Heart right ventricle (tissue), 16 donors: ENCODE measurements at regions not wholly inside any gene's neighbourhood (a gene's known extent, or its start where the extent isn't known, plus 50 kb on each side); places are given as distances from the start of the nearest gene placed in this dataset.

Source experiments
- ATAC-seq, 8 donors: fragments of 200-7000 bp; cut with Tn5 transposase; one replicate each; pipeline ENCODE4 v1.9.1; 2020; ENCODE audit warnings: mild to moderate bottlenecking in 8 of 8, moderate library complexity in 8 of 8, moderate number of reproducible peaks in 1 of 8
- DNase-seq, 2 donors: peaks; one replicate each; pipeline ENCODE4 v3.0.0-alpha.2; 2020
- H3K27ac ChIP-seq, 10 donors: fragments of 200-600 bp; sonication (generic) in 2 of 10; one replicate each; pipeline versions ENCODE4 v1.5.0 to v1.8.0; 2020 to 2022; ENCODE audit warnings: mild to moderate bottlenecking in 3 of 10
- H3K27me3 ChIP-seq, 7 donors: fragments of 200-600 bp; one replicate each; pipeline ENCODE4 v1.8.0; 2021 to 2022; ENCODE audit warnings: mild to moderate bottlenecking in 2 of 7
- H3K36me3 ChIP-seq, 9 donors: fragments of 200-600 bp; sonication (generic) in 1 of 9; one replicate each; pipeline versions ENCODE4 v1.5.0 to v1.8.0; 2020 to 2022; ENCODE audit warnings: mild to moderate bottlenecking in 2 of 9
- H3K4me1 ChIP-seq, 9 donors: fragments of 200-600 bp; sonication (generic) in 1 of 9; one replicate each; pipeline versions ENCODE4 v1.5.0 to v1.8.0; 2020 to 2022; ENCODE audit warnings: mild to moderate bottlenecking in 4 of 9
- H3K4me3 ChIP-seq, 10 donors: fragments of 200-600 bp; sonication (generic) in 2 of 10; one replicate each; pipeline versions ENCODE4 v1.5.0 to v1.8.0; 2020 to 2022; ENCODE audit warnings: mild to moderate bottlenecking in 7 of 10, moderate library complexity in 2 of 10
- H3K9me3 ChIP-seq, 11 donors: fragments of 200-600 bp in 10 of 11; sonication (generic) in 2 of 11; one replicate each; pipeline versions ENCODE4 v1.5.0 to v1.8.0; 2013 to 2022; ENCODE audit warnings: mild to moderate bottlenecking in 2 of 11, control low read depth in 1 of 11, moderate library complexity in 1 of 11
- WGBS, 2 donors: extraction: QIAGEN DNeasy Blood & Tissue Kit; methylation state at CpG; one replicate each; pipeline ENCODE4 v1.1.7; 2013; ENCODE audit warnings: inconsistent platforms in 1 of 2; 5-methylcytosine and 5-hydroxymethylcytosine counted together
- intact Hi-C, 10 donors: fragments of 100-400 bp; cut with DNase I; formaldehyde crosslinking; loops; one replicate each; pipeline versions ENCODE4 v1.11.1 to v1.14.2; 2022
- TF ChIP-seq, protein P1 (sequence below), 9 donors: fragments of 200-600 bp; sonication (generic) in 2 of 9; IDR thresholded peaks; one replicate each; pipeline versions ENCODE4 v1.5.0 to v1.8.0; 2021 to 2022; ENCODE audit warnings: antibody characterized with exemption in 9 of 9, mild to moderate bottlenecking in 5 of 9, moderate library complexity in 1 of 9
- donor health status: Arrhythmogenic right ventricular cardiomyopathy.
- donor health status: ischemic (EF 13 %, LVEDD 7.1; RV severe dilation, severe dysfunction).
- donor health status: healthy with polysubstance abuse.
- donor health status: DM: no; HTN: yes; CAD: no.
- donor health status: DM: no; HTN: no; CAD: no.
- donor health status: ischemic (EF 25% LVEDD 6.9; RV normal size, moderate dysfunction).
- donor health status: ischemic (EF 25% LVEDD 5.7; RV mildly dilated, moderate dysfunction).
- donor health status: healthy.
- donor health status: DM: yes; HTN: yes; CAD: no.
- donor health status: Ischemic cardiomyopathy.
- donor health status: ischemic (EF 35%, LVEDD 5.7; RV mildly dilated, moderate dysfunction).
- donor health status: nonischemic (EF 11% LVEDD 7.7; RV severe dilation, severe dysfunction).
- donor health status: DM: yes; HTN: yes; CAD: no.
- donor health status: PGD.
- donor health status: ischemic (EF 29% LVEDD 5.4; RV normal size, mild dysfunction).
- donor health status: nonischemic (EF 23%, LVEDD 6.1; RV moderate dilation, normal function).

DNA sequence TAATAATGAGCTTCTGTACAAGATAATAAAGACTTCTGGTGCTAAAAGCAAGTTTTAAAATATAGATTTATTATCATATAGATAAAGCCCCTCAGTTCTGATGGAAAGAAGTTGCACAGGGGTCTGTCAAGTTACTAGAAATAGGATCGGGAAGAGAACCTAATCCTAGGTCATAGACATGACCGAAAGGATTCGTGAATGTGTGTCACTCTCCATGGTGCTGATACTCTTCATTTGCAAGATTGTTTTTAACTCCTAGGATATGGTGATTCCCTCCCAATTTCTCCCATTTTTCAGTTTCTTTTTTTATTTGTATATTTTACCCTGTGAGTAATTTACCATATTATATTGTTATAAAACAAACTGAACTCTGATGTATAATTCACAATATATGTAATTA, 58.9 kb upstream of the CTNNA2 start:
- 6 to 13% methylated on average over 3 of the region's 3 CpGs for WGBS, 2 donors
- intact Hi-C loops, result no loop called here
- Histone ChIP-seq H3K4me1 (no peaks in the 10 kb centered on the region), H3K9me3 (peaks cover 0 to 5% (median 0%) of the 10 kb centered on the region in 11 donors), H3K36me3 (no peaks in the 10 kb centered on the region), H3K4me3 (no peak overlapping the region), H3K27ac (no peak overlapping the region), H3K27me3 (no peaks in the 10 kb centered on the region)
- ATAC-seq (no peak), DNase-seq (no peak)
- TF ChIP-seq, protein P1, sequence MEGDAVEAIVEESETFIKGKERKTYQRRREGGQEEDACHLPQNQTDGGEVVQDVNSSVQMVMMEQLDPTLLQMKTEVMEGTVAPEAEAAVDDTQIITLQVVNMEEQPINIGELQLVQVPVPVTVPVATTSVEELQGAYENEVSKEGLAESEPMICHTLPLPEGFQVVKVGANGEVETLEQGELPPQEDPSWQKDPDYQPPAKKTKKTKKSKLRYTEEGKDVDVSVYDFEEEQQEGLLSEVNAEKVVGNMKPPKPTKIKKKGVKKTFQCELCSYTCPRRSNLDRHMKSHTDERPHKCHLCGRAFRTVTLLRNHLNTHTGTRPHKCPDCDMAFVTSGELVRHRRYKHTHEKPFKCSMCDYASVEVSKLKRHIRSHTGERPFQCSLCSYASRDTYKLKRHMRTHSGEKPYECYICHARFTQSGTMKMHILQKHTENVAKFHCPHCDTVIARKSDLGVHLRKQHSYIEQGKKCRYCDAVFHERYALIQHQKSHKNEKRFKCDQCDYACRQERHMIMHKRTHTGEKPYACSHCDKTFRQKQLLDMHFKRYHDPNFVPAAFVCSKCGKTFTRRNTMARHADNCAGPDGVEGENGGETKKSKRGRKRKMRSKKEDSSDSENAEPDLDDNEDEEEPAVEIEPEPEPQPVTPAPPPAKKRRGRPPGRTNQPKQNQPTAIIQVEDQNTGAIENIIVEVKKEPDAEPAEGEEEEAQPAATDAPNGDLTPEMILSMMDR (IDR thresholded peaks at IDR 0.05), result no peak

DNA sequence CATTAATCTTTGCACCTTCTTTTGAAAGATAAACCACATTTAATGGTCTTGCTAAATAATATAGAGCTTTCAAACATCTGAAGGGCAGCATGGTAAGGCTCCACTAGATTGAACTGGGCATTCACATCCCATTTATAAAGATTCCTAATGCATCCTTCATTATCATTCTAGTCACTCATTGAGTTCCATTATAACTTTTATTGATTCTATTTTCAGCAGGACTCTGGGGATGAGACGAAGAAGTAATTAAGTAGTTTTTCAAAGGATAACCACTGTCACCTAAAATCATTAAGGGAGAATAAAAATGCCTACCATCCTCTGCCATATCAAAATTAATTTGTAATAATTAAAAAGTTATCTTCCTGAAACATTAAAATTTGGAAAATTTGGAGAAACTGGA, 60.2 kb upstream of the CTNNA2 start:
- TF ChIP-seq, protein P1 (IDR thresholded peaks at IDR 0.05), result no peak
- H3K4me1 ChIP-seq, result no peaks in the 10 kb centered on the region
- H3K36me3 ChIP-seq, result no peaks in the 10 kb centered on the region
- no peaks in the 10 kb centered on the region for H3K27me3 ChIP-seq
- no peak for ATAC-seq
- DNase-seq, result no peak
- intact Hi-C loops, result no loop called here
- WGBS, 2 donors, result 70 to 84% methylated on average over 1 of the region's 1 CpG
- no peak overlapping the region for H3K27ac ChIP-seq
- H3K9me3 ChIP-seq, result peaks cover 0 to 5% (median 0%) of the 10 kb centered on the region in 11 donors
- H3K4me3 ChIP-seq, result no peak overlapping the region

DNA sequence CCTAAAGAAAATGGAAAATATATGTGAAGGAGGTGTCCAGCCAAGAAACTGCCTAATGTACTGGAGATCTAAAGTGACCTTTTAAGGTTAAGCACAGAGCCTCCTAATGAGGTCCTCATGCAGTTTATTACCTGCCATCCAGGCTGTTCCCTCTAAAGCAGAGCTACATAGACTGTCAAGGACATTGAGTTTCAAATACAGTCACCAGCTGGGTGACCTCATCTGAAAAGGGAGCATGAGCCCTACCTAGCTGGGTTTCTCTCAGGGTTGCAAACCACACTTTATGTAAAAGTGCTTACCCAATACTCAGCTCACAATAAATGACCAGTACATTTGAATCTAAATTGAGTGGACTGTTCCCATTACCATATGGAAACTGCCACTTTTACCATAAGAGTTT, 65.4 kb upstream of the CTNNA2 start:
- Histone ChIP-seq H3K27me3 (no peaks in the 10 kb centered on the region), H3K4me1 (no peaks in the 10 kb centered on the region), H3K4me3 (no peak overlapping the region), H3K9me3 (peaks cover 0 to 7% (median 0%) of the 10 kb centered on the region in 11 donors), H3K36me3 (no peaks in the 10 kb centered on the region), H3K27ac (no peak overlapping the region)
- TF ChIP-seq, protein P1 (IDR thresholded peaks at IDR 0.05), result no peak
- no peak for ATAC-seq
- DNase-seq, result no peak
- intact Hi-C loops, result no loop called here

DNA sequence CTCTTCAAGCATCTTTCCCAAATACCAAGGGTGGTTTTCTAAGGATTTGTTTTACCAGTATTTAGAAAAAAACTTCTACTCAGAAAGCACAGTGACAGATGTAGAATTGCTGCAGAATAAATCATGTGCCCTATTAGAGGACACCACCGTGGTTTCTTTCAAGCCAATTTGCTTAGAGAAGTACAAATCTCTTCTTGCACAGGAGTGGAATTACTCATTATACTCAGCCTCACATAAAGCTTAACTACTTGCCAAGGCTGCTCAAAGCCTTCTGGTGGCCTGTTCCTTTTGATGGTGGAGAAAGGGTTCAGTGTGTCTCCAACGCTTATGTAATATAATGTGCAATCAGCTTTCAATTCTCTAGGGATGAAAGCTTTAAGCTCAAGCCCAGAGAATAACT, 66.5 kb upstream of the CTNNA2 start:
- ATAC-seq, result no peak
- intact Hi-C loops, result no loop called here
- Histone ChIP-seq H3K4me1 (no peaks in the 10 kb centered on the region), H3K9me3 (peaks cover 0 to 6% (median 0%) of the 10 kb centered on the region in 11 donors), H3K36me3 (no peaks in the 10 kb centered on the region), H3K27ac (no peak overlapping the region), H3K4me3 (no peak overlapping the region), H3K27me3 (no peaks in the 10 kb centered on the region)
- 70 to 82% methylated on average over 2 of the region's 2 CpGs for WGBS, 2 donors
- TF ChIP-seq, protein P1 (IDR thresholded peaks at IDR 0.05), result no peak
- no peak for DNase-seq
